ENCODE measurements at regions not wholly inside any gene's neighbourhood (a gene's known extent, or its start where the extent isn't known, plus 50 kb on each side); places are given as distances from the start of the nearest gene placed in this dataset.
A peak's percentile ranks its signal among the peaks of the same experiment; 100 is the strongest.

GRCh38 chr2:226274143-226274542 lies 525.5 kb downstream of the IRS1 start:
- DNase-seq (ENCODE audit: low spot score): no peak

GRCh38 chr2:226273440-226273839 lies 526.2 kb downstream of the IRS1 start:
- no peak for DNase-seq (ENCODE audit: low spot score)

DNA sequence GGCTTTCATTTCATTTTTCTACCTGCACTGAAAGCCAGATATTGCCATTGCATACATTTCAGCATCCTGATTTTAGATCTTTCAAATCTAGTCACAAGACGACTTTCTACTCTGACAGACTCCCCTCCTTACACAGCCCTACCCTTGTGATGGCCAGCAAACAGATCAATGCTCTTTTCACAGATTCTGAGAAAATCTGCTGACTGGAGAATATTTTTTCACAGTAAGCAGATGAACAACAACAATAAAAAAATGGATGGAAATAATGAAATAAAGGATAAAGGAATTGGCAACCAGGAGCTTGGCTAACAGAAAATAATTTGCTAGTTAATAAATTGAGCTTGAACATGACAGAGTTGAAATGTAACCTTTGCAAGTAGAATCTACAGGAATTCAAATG lies 527.2 kb downstream of the IRS1 start:
- no peak for DNase-seq (ENCODE audit: low spot score)

DNA sequence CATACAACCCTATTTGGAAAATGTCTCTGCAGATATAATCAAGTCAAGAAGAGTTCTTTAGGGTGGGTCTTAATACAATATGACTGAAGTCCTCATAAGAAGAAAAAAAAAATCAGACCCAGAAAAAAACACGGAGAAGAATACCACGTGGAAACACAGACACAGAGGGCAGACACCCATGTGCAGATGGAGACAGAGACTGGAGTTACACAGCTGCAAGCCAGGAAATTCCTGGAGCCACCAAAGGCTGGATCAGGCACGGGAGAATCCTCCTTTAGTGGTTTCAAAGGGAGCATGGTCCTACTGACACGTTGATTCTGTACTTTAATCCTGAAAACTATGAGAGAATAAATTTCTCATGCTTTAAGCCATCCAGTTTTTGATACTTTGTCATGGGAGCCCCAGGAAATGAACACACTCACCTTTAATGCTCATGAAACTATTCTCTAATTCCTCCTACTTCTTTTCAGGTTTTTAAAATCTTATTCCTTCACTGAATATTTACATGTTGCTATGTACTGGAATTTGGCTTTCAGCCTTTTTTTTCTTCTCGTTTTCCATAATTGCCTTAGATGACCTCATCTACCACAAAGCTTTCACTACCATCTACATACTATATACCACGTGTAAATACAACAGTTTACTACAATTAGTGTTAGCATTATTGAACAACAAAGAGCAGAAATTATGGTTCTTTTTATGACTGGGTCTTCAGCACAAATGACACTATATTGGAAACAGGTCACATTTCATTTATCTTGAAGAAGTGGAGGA lies 529.1 kb downstream of the IRS1 start:
- DNase-seq (ENCODE audit: low spot score): no peak

GRCh38 chr2:226267516-226268289 lies 531.9 kb downstream of the IRS1 start:
- DNase-seq (ENCODE audit: low spot score): no peak

DNA sequence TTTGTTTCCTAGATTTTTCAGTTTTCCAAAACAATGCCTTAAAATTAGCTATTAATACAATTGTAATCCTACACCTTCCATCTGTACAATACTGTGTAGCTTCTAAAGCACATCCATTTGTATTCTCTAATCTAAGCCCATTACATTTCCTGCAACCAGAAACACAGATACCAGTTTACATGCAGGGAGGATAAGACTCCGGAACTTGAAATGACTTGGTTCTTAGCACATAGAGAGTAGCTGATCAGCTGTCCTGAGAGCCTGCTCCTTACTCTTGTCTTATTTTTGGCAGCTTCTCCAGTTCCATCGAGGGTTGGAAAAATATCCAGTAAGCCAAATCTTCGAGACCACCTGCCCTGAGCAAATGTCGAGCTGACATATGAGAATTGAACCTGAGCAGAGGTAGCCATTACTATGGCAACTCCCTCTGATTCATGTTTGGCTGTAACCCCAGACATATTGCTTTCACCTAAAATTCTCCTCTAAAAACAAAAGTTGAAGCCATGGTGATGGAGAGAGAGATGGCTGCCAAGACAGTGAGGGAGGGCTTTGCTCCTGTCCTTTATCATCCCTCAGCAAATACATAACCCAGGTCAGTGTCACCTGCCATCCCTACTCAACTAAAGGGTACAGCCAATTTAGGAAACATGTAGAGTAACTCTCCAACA lies 542.8 kb downstream of the IRS1 start:
- no peak for DNase-seq (ENCODE audit: low spot score)

DNA sequence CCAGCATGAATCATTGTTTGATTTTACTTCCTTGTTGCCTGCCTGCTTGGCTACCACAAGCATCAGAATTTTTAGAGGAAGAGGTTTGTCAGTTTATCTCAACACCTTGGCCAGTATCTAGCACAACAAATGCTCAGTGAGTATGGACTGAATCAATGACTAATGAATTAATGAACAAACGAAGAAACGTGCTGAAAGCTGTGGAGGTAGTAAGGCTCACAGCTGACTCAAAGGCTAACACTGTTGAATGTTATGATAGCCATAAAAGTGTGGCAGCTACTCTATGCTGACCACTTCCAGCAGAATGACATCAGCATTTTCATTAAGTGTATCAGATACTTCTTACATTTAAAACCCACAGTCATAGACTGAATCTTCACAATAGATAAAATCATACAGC lies 543.4 kb downstream of the IRS1 start:
- DNase-seq (ENCODE audit: low spot score): no peak

GRCh38 chr2:226251661-226252060 lies 548.0 kb downstream of the IRS1 start:
- no peak for DNase-seq (ENCODE audit: low spot score)

DNA sequence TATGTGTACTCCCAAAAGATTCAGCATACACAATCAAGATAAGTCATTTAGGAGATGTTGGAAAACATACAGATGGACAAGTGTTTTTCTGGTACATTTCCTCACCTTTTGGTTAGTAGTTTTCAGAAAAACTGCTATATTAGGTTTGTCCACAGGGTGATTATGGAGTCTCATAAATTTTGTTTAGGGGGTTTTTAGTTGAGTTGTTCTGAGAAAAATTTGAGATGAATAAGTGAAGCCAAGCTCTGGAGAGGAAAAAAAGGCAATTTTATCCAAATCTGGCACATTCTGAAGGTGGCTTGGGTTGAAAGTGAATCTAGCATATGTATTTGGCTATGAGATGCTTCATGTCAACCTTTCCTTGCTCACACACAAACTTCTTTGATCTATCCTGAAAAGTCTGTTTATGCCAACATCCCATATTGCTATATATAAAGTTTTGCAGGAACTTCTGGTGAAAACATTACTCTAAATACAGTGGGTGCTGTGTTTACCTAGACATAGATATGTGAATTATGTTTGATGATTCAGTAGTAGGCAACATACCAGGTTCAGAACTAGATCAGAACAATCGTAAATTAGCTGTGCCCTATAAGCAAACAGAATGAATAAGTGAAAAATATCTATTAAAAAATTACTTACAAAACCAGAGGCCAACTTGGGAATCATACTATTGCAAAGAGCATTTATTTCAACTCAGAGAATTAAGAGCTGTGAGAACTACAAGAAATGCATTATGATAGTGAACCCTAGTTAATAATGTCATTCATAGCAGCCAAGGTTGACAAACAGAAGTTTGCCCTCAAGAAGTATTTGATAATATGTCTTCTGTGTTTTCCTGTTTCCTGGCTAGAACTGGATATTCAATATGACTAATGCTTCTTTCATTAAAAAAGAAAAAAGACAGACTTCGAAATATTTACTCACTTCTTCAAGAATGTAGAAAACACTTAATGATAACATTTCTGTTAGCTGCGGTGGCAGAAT lies 552.0 kb downstream of the IRS1 start:
- DNase-seq (ENCODE audit: low spot score): no peak

- DNase-seq (ENCODE audit: low spot score): no peak
These were observed 565.4 kb downstream of the IRS1 start for GRCh38 chr2:226234187-226234586.

GRCh38 chr2:226233388-226233787 lies 566.2 kb downstream of the IRS1 start:
- DNase-seq (ENCODE audit: low spot score): no peak

DNA sequence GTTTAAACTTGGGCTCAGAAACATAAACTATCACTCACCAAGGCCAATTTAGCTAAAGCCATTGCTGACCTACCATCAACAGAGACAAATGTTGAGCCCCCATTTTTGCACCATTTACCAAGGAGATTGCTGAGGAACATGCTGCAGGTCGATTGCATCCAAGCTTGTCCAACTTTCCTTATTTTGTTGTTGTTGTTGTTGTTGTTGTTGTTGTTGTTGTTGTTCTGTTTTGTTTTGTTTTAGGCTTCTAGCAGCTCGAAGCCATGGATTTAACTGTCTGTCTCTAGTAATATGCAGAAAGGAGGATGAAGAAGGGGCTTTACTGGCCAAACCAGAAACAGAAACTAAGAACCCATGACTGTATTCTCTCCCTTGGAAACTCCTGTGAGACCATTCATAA lies 571.5 kb downstream of the IRS1 start:
- no peak for DNase-seq (ENCODE audit: low spot score)

- no peak for DNase-seq (ENCODE audit: low spot score)
These were observed 572.3 kb downstream of the IRS1 start for GRCh38 chr2:226227341-226227740.

DNA sequence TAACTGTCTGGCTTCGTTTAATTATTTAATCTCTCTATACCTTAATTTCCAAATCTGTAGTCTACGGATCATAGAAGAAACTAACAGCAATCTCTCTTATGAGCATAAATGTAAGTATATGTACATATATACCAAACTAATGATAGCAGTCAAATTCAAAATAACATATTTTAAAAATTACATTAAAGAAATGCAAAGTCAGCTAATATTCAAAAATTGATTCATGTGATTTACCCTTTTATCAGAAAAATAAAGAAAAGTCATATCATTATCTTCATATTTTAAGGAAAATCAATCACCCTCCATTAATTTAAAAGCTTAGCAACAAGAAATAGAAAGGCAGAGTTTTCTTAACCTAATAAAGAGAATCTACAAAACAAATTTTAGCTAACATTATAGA lies 575.9 kb downstream of the IRS1 start:
- DNase-seq (ENCODE audit: low spot score): no peak

- no peak for DNase-seq (ENCODE audit: low spot score)
These were observed 579.1 kb downstream of the IRS1 start for GRCh38 chr2:226220511-226220910.

- no peak for DNase-seq (ENCODE audit: low spot score)
These were observed 582.4 kb downstream of the IRS1 start for GRCh38 chr2:226217191-226217590.

- no peak for DNase-seq (ENCODE audit: low spot score)
These were observed 583.0 kb downstream of the IRS1 start for GRCh38 chr2:226216575-226216974.

GRCh38 chr2:226215902-226216503 lies 583.6 kb downstream of the IRS1 start:
- DNase-seq (ENCODE audit: low spot score): peak; percentile 26

DNA sequence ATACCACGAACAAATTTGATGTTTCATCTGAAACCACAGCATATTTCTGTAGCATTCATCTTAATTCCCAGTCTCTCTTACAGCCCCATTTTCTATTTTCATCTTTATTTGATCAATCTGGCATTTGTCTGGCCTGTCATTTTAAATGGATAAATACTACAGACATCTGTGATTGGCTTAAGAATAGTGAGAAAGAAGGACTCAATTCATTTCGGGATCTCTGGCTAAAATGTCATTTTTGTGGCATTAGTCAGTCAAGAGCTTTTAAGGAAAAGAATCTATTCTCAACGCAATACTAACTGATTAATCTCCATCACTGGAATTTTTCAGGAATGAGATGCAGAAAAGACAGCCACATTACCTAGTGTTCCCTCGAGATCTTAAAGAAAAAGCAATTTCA lies 585.9 kb downstream of the IRS1 start:
- DNase-seq (ENCODE audit: low spot score): no peak

GRCh38 chr2:226211439-226211838 lies 588.2 kb downstream of the IRS1 start:
- no peak for DNase-seq (ENCODE audit: low spot score)

- no peak for DNase-seq (ENCODE audit: low spot score)
These were observed 590.9 kb downstream of the IRS1 start for GRCh38 chr2:226208726-226209125.

Data from CD4-positive, alpha-beta T cell treated with Interleukin-6 at 100 ng/mL for 8 hours (primary cell).